ENCODE measurements at regions not wholly inside any gene's neighbourhood (a gene's known extent, or its start where the extent isn't known, plus 50 kb on each side); places are given as distances from the start of the nearest gene placed in this dataset.

DNA sequence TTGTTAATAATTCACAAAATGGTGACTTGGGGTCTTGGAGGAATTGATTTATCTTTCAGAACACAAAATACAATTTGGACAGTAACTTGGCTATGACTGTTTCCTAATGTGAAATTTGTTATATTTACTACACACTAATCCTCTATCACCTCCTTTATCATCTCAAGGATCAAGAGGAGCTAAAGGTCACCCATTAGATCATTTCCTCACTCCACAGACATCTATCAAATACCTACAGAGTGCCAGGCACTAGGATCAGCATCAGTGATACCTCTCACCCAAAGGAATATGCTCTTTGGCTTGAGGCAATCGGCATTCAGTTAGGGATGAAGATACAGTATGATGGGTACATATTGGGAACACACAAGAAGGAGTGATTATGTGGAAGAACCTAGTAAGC lies 132.1 kb downstream of the INHBA start:
- Histone ChIP-seq H3K27me3 (ENCODE audit: control insufficient read depth, insufficient read depth, low read length) (no peaks in the 10 kb centered on the region), H3K4me3 (ENCODE audit: low read depth, low read length) (no peak overlapping the region), H3K36me3 (ENCODE audit: control insufficient read depth, insufficient read depth, low read length) (no peaks in the 10 kb centered on the region)
- no peak for DNase-seq (ENCODE audit: low read depth)
- TF ChIP-seq, protein P1, sequence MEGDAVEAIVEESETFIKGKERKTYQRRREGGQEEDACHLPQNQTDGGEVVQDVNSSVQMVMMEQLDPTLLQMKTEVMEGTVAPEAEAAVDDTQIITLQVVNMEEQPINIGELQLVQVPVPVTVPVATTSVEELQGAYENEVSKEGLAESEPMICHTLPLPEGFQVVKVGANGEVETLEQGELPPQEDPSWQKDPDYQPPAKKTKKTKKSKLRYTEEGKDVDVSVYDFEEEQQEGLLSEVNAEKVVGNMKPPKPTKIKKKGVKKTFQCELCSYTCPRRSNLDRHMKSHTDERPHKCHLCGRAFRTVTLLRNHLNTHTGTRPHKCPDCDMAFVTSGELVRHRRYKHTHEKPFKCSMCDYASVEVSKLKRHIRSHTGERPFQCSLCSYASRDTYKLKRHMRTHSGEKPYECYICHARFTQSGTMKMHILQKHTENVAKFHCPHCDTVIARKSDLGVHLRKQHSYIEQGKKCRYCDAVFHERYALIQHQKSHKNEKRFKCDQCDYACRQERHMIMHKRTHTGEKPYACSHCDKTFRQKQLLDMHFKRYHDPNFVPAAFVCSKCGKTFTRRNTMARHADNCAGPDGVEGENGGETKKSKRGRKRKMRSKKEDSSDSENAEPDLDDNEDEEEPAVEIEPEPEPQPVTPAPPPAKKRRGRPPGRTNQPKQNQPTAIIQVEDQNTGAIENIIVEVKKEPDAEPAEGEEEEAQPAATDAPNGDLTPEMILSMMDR (IDR thresholded peaks at IDR 0.05; ENCODE audit: insufficient read depth, low read length, poor library complexity, severe bottlenecking), result no peak

DNA sequence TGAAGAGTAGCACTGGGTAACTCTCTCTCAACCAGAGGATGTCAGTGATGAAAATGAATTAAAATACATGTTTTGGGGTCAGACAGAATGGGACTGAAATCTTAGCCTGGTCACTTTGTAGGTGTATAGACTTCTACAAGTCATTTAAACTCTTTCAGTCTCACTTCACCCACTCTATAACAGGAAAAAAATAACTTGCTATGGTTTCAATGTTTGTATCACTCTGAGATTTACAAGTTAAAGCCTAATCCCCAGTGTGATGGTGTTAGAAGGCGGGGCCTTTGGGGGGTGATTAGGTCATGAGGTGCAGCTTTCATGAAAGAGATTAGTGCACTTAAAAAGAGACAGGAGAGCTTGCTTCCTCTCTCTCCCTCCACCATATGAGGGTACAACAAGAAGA lies 134.8 kb downstream of the INHBA start:
- no peaks in the 10 kb centered on the region for H3K27me3 ChIP-seq (ENCODE audit: control insufficient read depth, insufficient read depth, low read length)
- H3K36me3 ChIP-seq (ENCODE audit: control insufficient read depth, insufficient read depth, low read length), result no peaks in the 10 kb centered on the region
- H3K4me3 ChIP-seq (ENCODE audit: low read depth, low read length), result no peak overlapping the region
- TF ChIP-seq, protein P1 (IDR thresholded peaks at IDR 0.05; ENCODE audit: insufficient read depth, low read length, poor library complexity, severe bottlenecking), result no peak
- DNase-seq (ENCODE audit: low read depth), result no peak

DNA sequence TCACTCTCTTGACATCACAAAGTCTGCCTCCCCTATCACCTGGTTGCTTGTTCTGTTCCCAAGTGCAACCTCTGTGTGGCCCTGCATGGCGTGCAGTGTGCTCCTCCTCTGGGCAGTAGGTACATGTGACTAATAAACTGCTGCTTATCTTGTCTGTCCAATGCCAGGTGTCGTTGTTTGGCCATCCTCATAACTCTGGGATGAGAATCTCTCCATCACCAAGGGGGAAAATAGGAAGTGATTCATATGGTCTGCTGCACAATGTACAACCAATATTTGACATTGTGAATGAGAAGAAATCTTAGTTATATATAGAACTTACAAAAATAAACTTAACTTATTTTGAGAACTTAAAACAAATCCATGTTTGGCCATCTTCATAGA lies 135.2 kb downstream of the INHBA start:
- TF ChIP-seq, protein P1 (IDR thresholded peaks at IDR 0.05; ENCODE audit: insufficient read depth, low read length, poor library complexity, severe bottlenecking), result no peak
- DNase-seq (ENCODE audit: low read depth), result no peak
- H3K27me3 ChIP-seq (ENCODE audit: control insufficient read depth, insufficient read depth, low read length), result no peaks in the 10 kb centered on the region
- H3K4me3 ChIP-seq (ENCODE audit: low read depth, low read length), result no peak overlapping the region
- no peaks in the 10 kb centered on the region for H3K36me3 ChIP-seq (ENCODE audit: control insufficient read depth, insufficient read depth, low read length)

DNA sequence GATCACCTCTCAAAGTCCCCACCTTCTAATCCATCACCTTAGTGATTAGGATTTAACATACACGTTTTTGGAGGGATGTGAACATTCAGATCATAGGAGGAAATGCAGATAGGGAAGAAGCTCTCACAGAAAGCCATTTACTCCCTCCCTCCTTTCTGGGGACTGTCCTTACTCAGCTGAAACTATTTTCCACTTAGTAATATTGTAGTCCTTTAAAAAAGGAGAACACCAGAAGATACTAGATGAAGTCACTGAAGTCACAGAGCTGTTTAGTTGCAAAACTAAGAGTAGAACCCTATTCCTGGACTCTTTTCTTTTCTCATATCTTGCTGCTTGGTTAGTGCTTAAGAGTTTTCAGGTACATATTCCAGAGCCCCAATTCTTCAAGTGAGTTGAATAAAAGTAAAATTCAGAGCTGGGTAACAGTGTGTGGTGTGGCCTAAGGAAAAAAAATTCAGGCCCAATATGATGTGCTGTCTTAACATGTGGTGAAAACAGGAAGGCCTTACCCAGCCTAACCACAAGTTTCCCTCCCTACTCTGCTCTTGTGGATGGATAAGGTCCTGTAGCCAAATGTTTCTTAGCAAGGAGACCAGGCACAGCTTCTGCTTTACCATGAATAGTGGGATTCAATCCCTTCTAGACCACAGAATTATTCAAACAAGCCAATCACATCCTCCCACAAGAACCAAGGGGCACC lies 135.7 kb downstream of the INHBA start:
- DNase-seq (ENCODE audit: low read depth), result no peak
- Histone ChIP-seq H3K36me3 (ENCODE audit: control insufficient read depth, insufficient read depth, low read length) (no peaks in the 10 kb centered on the region), H3K27me3 (ENCODE audit: control insufficient read depth, insufficient read depth, low read length) (no peaks in the 10 kb centered on the region), H3K4me3 (ENCODE audit: low read depth, low read length) (no peak overlapping the region)
- TF ChIP-seq, protein P1 (IDR thresholded peaks at IDR 0.05; ENCODE audit: insufficient read depth, low read length, poor library complexity, severe bottlenecking), result no peak

DNA sequence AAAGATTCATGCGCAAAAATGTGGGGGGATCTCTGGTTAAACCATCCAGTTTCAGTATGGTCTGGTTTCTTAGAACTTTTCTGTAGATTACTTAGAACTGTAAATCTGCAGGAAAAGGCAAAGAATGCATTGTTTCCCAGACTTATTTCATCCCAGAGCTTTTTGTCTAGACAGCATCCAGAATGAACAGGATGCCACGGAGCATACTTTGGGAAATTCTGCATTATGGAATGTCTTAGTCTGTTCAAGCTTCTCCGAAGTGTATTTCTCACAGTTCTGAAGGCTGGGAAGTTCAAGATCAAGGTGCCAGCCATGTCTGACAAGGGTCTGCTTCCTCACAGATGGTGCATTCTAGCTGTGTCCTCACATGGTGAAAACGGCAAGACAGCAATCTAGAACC lies 136.3 kb downstream of the INHBA start:
- TF ChIP-seq, protein P1 (IDR thresholded peaks at IDR 0.05; ENCODE audit: insufficient read depth, low read length, poor library complexity, severe bottlenecking), result no peak
- Histone ChIP-seq H3K27me3 (ENCODE audit: control insufficient read depth, insufficient read depth, low read length) (no peaks in the 10 kb centered on the region), H3K4me3 (ENCODE audit: low read depth, low read length) (no peak overlapping the region), H3K36me3 (ENCODE audit: control insufficient read depth, insufficient read depth, low read length) (no peaks in the 10 kb centered on the region)
- no peak for DNase-seq (ENCODE audit: low read depth)

DNA sequence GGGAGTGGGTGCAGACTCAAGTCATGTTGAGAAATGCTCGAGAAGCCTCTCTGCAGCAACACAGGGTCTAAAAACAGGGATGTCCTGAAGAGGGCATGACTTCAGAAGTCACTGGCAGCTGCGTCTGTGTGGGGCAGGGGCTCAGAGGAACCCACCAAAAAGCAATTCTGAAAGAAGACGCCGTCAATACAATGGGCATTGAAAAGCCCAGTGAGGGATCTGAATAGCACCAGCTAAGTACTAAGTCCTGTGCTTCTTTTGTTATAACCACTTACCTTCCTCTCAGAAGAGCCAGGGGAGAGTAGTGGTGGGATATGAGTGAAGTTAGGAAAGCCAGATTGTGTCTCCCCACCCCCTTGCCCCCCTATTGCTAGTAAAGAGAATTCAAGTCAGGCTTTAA lies 137.2 kb downstream of the INHBA start:
- DNase-seq (ENCODE audit: low read depth), result no peak
- Histone ChIP-seq H3K4me3 (ENCODE audit: low read depth, low read length) (no peak overlapping the region), H3K27me3 (ENCODE audit: control insufficient read depth, insufficient read depth, low read length) (no peaks in the 10 kb centered on the region), H3K36me3 (ENCODE audit: control insufficient read depth, insufficient read depth, low read length) (no peaks in the 10 kb centered on the region)
- TF ChIP-seq, protein P1 (IDR thresholded peaks at IDR 0.05; ENCODE audit: insufficient read depth, low read length, poor library complexity, severe bottlenecking), result no peak

All from kidney epithelial cell (primary cell).